ENCODE measurements at regions not wholly inside any gene's neighbourhood (a gene's known extent, or its start where the extent isn't known, plus 50 kb on each side); places are given as distances from the start of the nearest gene placed in this dataset.

GRCh38 chr4:119804404-119804803 is 175.8 kb upstream of the PDE5A start:
- TF ChIP-seq CTCF (IDR thresholded peaks at IDR 0.05) (no peak), POLR2A (IDR thresholded peaks at IDR 0.05) (no peak)
